ENCODE measurements at regions not wholly inside any gene's neighbourhood (a gene's known extent, or its start where the extent isn't known, plus 50 kb on each side); places are given as distances from the start of the nearest gene placed in this dataset.

- no peaks in the 10 kb centered on the region for H3K9me3 ChIP-seq (ENCODE audit: control insufficient read depth, insufficient read depth, low read depth, low read length)
- CTCF ChIA-PET = no interaction called here
- TF ChIP-seq TCF7L2 (IDR thresholded peaks at IDR 0.05; ENCODE audit: low read depth, low read length) (no peak), CTCF (IDR thresholded peaks at IDR 0.05) (no peak), POLR2AphosphoS5 (IDR thresholded peaks at IDR 0.05; ENCODE audit: low read depth, low read length) (no peak)
- H3K4me1 ChIP-seq (ENCODE audit: control insufficient read depth, insufficient read depth, low read length) = no peaks in the 10 kb centered on the region
- H3K27ac ChIP-seq (ENCODE audit: low read length) = no peak overlapping the region
- no peaks in the 10 kb centered on the region for H3K27me3 ChIP-seq (ENCODE audit: control insufficient read depth, insufficient read depth, low read length)
- ATAC-seq (no peak), DNase-seq (ENCODE audit: low read depth, low spot score) (no peak)
- BruUV-seq (replicated peaks) = no TSS peak
- no peak overlapping the region for H3K4me3 ChIP-seq (ENCODE audit: low read depth in 2 of 2, low read length in 2 of 2)
- intact Hi-C loops (cut with micrococcal nuclease; ENCODE audit: unreplicated experiment) = no loop called here
- in situ Hi-C loops (cut with HindIII; ENCODE audit: low pct_unique_long_range_greater_than_20kb, low sequenced_read_pairs) = no loop called here
- POLR2A ChIA-PET = no interaction called here
- no peaks in the 10 kb centered on the region for H3K36me3 ChIP-seq (ENCODE audit: control insufficient read depth, insufficient read depth, low read length)
Measured at GRCh38 chr4:27168783-27169182, 308.1 kb downstream of the STIM2 start.

GRCh38 chr4:27173280-27173679 is 312.6 kb downstream of the STIM2 start:
- no peak for TF ChIP-seq TCF7L2 (IDR thresholded peaks at IDR 0.05; ENCODE audit: low read depth, low read length)
- no peak for TF ChIP-seq POLR2AphosphoS5 (IDR thresholded peaks at IDR 0.05; ENCODE audit: low read depth, low read length)
- no peak for TF ChIP-seq SIN3A (IDR thresholded peaks at IDR 0.05; ENCODE audit: borderline replicate concordance, insufficient read depth, low read depth, low read length)
- TF ChIP-seq CTCF (IDR thresholded peaks at IDR 0.05) = no peak
- no peak for TF ChIP-seq REST (IDR thresholded peaks at IDR 0.05; ENCODE audit: insufficient read depth in 1 of 2, low read depth in 2 of 2, low read length in 1 of 2)
- no peak for ATAC-seq
- intact Hi-C loops (cut with micrococcal nuclease; ENCODE audit: unreplicated experiment) = no loop called here
- Histone ChIP-seq H3K4me3 (ENCODE audit: low read depth in 2 of 2, low read length in 2 of 2) (no peak overlapping the region), H3K27ac (ENCODE audit: low read length) (no peak overlapping the region), H3K4me1 (ENCODE audit: control insufficient read depth, insufficient read depth, low read length) (no peaks in the 10 kb centered on the region), H3K36me3 (ENCODE audit: control insufficient read depth, insufficient read depth, low read length) (no peaks in the 10 kb centered on the region), H3K9me3 (ENCODE audit: control insufficient read depth, insufficient read depth, low read depth, low read length) (no peaks in the 10 kb centered on the region), H3K27me3 (ENCODE audit: control insufficient read depth, insufficient read depth, low read length) (no peaks in the 10 kb centered on the region)
- in situ Hi-C loops (cut with HindIII; ENCODE audit: low pct_unique_long_range_greater_than_20kb, low sequenced_read_pairs) = no loop called here
- no peak for DNase-seq (ENCODE audit: low read depth, low spot score)
- ChIA-PET POLR2A (no interaction called here), CTCF (no interaction called here)
- no TSS peak for BruUV-seq (replicated peaks)

Data from Panc1 (cell line).